GM21717 (cell line): ENCODE measurements at regions not wholly inside any gene's neighbourhood (a gene's known extent, or its start where the extent isn't known, plus 50 kb on each side); places are given as distances from the start of the nearest gene placed in this dataset.
"Not testable (repeated sequence)": the region's sequence is repeated elsewhere in the genome, so short reads cannot be mapped to it uniquely, and the experiment has no call there.

Experiments
- ATAC-seq: cut with Tn5 transposase; IDR thresholded peaks from one replicate; pipeline ENCODE4 v1.9.1; 2021; ENCODE audit warnings: mild to moderate bottlenecking, moderate library complexity; ENCODE audit not compliant: unreplicated experiment

- no peak for ATAC-seq
Measured at GRCh38 chr6:19892260-19892659, 55.1 kb downstream of the ID4 start.

GRCh38 chr6:19895866-19896692 is 58.9 kb downstream of the ID4 start:
- no peak for ATAC-seq

- ATAC-seq, result no peak
Measured at GRCh38 chr6:19896693-19897010, 59.5 kb downstream of the ID4 start.

GRCh38 chr6:19898141-19898740 is 61.1 kb downstream of the ID4 start:
- ATAC-seq, result no peak

GRCh38 chr6:19902201-19902600 is 65.0 kb downstream of the ID4 start:
- no peak for ATAC-seq

- not testable (repeated sequence) for ATAC-seq
Measured at GRCh38 chr6:19904408-19904807, 67.2 kb downstream of the ID4 start.

GRCh38 chr6:19905584-19905983 is 68.4 kb downstream of the ID4 start:
- ATAC-seq, result no peak

GRCh38 chr6:19906171-19906570 is 69.0 kb downstream of the ID4 start:
- no peak for ATAC-seq

GRCh38 chr6:19911223-19911622 is 74.1 kb downstream of the ID4 start:
- ATAC-seq, result no peak

- ATAC-seq, result no peak
Measured at GRCh38 chr6:19918436-19918835, 81.3 kb downstream of the ID4 start.

GRCh38 chr6:19921786-19922185 is 84.6 kb downstream of the ID4 start:
- ATAC-seq, result no peak

- ATAC-seq, result peak; percentile 50
Measured at GRCh38 chr6:19925533-19925932, 88.4 kb downstream of the ID4 start.

GRCh38 chr6:19928461-19928860 is 91.3 kb downstream of the ID4 start:
- ATAC-seq, result no peak

GRCh38 chr6:19929312-19929711 is 92.1 kb downstream of the ID4 start:
- no peak for ATAC-seq

- no peak for ATAC-seq
Measured at GRCh38 chr6:19934996-19935591, 97.9 kb downstream of the ID4 start.

GRCh38 chr6:19939321-19939720 is 102.2 kb downstream of the ID4 start:
- ATAC-seq, result not testable (repeated sequence)

GRCh38 chr6:19939926-19940325 is 102.8 kb downstream of the ID4 start:
- ATAC-seq, result not testable (repeated sequence)

- ATAC-seq, result no peak
Measured at GRCh38 chr6:19943042-19943441, 105.9 kb downstream of the ID4 start.

GRCh38 chr6:19945843-19946358 is 108.7 kb downstream of the ID4 start:
- no peak for ATAC-seq

- no peak for ATAC-seq
Measured at GRCh38 chr6:19949155-19949554, 112.0 kb downstream of the ID4 start.

GRCh38 chr6:19964115-19964514 is 126.9 kb downstream of the ID4 start:
- no peak for ATAC-seq

- no peak for ATAC-seq
Measured at GRCh38 chr6:19968201-19968600, 131.0 kb downstream of the ID4 start.
